GM23338 (cell line): ENCODE measurements at regions not wholly inside any gene's neighbourhood (a gene's known extent, or its start where the extent isn't known, plus 50 kb on each side); places are given as distances from the start of the nearest gene placed in this dataset.

Experiments used
- EZH2 ChIP-seq: fragments of 200-600 bp; sonication (generic); IDR thresholded peaks from one replicate; pipeline ENCODE4 v1.8.0; 2017; ENCODE audit warnings: antibody characterized with exemption, mild to moderate bottlenecking, low read depth; ENCODE audit not compliant: unreplicated experiment
- EZH2phosphoT487 ChIP-seq: fragments of 200-600 bp; sonication (generic); IDR thresholded peaks from one replicate; pipeline ENCODE4 v1.8.1; 2018; ENCODE audit warnings: antibody characterized with exemption; ENCODE audit not compliant: unreplicated experiment
- TF ChIP-seq, protein P1 (sequence below), 2 experiments: fragments of 200-600 bp in 1 of 2; sonication (generic) in 1 of 2; conservative IDR thresholded peaks; 2 replicates each; pipeline versions ENCODE4 v1.5.1 to v1.6.1; 2016 to 2017; ENCODE audit warnings: antibody characterized with exemption in 2 of 2, low read depth in 2 of 2, mild to moderate bottlenecking in 2 of 2, moderate library complexity in 1 of 2
- TF ChIP-seq, protein P2 (sequence below): IDR thresholded peaks from one replicate; pipeline ENCODE4 v1.6.1; 2018; ENCODE audit warnings: antibody characterized with exemption; ENCODE audit not compliant: unreplicated experiment

DNA sequence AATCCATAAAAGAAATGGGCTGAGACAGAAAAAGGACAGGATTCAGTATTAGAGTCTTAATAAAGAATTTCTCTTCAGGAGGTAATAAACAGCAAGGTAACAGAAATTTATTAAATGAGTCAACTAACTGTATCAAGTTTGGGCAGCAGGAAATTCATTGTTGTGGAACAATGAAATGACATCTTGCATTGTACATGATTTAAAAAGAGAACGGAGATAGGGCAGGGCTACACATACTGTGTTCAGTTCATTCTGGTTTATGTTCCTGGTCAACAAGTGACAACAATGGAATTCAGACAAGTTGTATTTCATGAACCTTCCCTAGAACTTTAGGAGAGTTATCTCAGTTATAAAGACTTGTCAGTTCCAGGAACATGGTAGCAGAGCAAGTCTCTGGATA lies 961.3 kb downstream of the SOCS6 start:
- TF ChIP-seq, protein P1, sequence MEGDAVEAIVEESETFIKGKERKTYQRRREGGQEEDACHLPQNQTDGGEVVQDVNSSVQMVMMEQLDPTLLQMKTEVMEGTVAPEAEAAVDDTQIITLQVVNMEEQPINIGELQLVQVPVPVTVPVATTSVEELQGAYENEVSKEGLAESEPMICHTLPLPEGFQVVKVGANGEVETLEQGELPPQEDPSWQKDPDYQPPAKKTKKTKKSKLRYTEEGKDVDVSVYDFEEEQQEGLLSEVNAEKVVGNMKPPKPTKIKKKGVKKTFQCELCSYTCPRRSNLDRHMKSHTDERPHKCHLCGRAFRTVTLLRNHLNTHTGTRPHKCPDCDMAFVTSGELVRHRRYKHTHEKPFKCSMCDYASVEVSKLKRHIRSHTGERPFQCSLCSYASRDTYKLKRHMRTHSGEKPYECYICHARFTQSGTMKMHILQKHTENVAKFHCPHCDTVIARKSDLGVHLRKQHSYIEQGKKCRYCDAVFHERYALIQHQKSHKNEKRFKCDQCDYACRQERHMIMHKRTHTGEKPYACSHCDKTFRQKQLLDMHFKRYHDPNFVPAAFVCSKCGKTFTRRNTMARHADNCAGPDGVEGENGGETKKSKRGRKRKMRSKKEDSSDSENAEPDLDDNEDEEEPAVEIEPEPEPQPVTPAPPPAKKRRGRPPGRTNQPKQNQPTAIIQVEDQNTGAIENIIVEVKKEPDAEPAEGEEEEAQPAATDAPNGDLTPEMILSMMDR (conservative IDR thresholded peaks at IDR 0.05; ENCODE audit: low read depth in 2 of 2) = no peak
- TF ChIP-seq EZH2phosphoT487 (no peak), EZH2 (no peak)
- TF ChIP-seq, protein P2, sequence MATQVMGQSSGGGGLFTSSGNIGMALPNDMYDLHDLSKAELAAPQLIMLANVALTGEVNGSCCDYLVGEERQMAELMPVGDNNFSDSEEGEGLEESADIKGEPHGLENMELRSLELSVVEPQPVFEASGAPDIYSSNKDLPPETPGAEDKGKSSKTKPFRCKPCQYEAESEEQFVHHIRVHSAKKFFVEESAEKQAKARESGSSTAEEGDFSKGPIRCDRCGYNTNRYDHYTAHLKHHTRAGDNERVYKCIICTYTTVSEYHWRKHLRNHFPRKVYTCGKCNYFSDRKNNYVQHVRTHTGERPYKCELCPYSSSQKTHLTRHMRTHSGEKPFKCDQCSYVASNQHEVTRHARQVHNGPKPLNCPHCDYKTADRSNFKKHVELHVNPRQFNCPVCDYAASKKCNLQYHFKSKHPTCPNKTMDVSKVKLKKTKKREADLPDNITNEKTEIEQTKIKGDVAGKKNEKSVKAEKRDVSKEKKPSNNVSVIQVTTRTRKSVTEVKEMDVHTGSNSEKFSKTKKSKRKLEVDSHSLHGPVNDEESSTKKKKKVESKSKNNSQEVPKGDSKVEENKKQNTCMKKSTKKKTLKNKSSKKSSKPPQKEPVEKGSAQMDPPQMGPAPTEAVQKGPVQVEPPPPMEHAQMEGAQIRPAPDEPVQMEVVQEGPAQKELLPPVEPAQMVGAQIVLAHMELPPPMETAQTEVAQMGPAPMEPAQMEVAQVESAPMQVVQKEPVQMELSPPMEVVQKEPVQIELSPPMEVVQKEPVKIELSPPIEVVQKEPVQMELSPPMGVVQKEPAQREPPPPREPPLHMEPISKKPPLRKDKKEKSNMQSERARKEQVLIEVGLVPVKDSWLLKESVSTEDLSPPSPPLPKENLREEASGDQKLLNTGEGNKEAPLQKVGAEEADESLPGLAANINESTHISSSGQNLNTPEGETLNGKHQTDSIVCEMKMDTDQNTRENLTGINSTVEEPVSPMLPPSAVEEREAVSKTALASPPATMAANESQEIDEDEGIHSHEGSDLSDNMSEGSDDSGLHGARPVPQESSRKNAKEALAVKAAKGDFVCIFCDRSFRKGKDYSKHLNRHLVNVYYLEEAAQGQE = no peak
